Hepatocyte (in vitro differentiated cells): ENCODE measurements at regions not wholly inside any gene's neighbourhood (a gene's known extent, or its start where the extent isn't known, plus 50 kb on each side); places are given as distances from the start of the nearest gene placed in this dataset.

Experiments
- DNase-seq: peaks from one replicate; pipeline ENCODE4 v3.0.0-alpha.2; 2016; ENCODE audit warnings: low spot score
- H2AFZ ChIP-seq: fragments of 200-600 bp; sonication (generic); 2 replicates; pipeline ENCODE4 v1.6.0; 2016; ENCODE audit warnings: antibody characterized with exemption, mild to moderate bottlenecking
- H3K27ac ChIP-seq: fragments of 200-600 bp; sonication (generic); 2 replicates; pipeline ENCODE4 v1.5.1; 2016; ENCODE audit warnings: mild to moderate bottlenecking
- H3K27me3 ChIP-seq: fragments of 200-600 bp; sonication (generic); 2 replicates; pipeline ENCODE4 v1.6.1; 2016
- H3K36me3 ChIP-seq: fragments of 200-600 bp; sonication (generic); replicated peaks from 2 replicates; pipeline ENCODE4 v1.5.1; 2016; ENCODE audit warnings: low read depth; ENCODE audit not compliant: insufficient read depth
- H3K4me1 ChIP-seq: fragments of 200-600 bp; sonication (generic); 2 replicates; pipeline ENCODE4 v1.5.1; 2016; ENCODE audit warnings: mild to moderate bottlenecking, moderate library complexity; ENCODE audit not compliant: insufficient read depth
- H3K4me2 ChIP-seq: fragments of 200-600 bp; sonication (generic); 2 replicates; pipeline ENCODE4 v1.6.0; 2016
- H3K4me3 ChIP-seq: fragments of 200-600 bp; sonication (generic); 2 replicates; pipeline ENCODE4 v1.5.1; 2016; ENCODE audit warnings: mild to moderate bottlenecking
- H3K79me2 ChIP-seq: fragments of 200-600 bp; sonication (generic); 2 replicates; pipeline ENCODE4 v1.6.0; 2017; ENCODE audit warnings: mild to moderate bottlenecking
- H3K9me2 ChIP-seq: fragments of 200-600 bp; sonication (generic); replicated peaks from 2 replicates; pipeline ENCODE4 v1.6.0; 2017; ENCODE audit warnings: mild to moderate bottlenecking; ENCODE audit not compliant: insufficient read depth
- H3K9me3 ChIP-seq: fragments of 200-600 bp; sonication (generic); 2 replicates; pipeline ENCODE4 v1.5.1; 2016; ENCODE audit warnings: low read depth, mild to moderate bottlenecking
- H4K20me1 ChIP-seq: fragments of 200-600 bp; sonication (generic); 2 replicates; pipeline ENCODE4 v1.6.0; 2016; ENCODE audit warnings: mild to moderate bottlenecking; ENCODE audit not compliant: insufficient read depth, poor library complexity, severe bottlenecking
- EZH2 ChIP-seq: fragments of 200-600 bp; sonication (generic); IDR thresholded peaks from 2 replicates; pipeline ENCODE4 v1.6.1; 2016; ENCODE audit warnings: antibody characterized with exemption, mild to moderate bottlenecking, borderline replicate concordance
- EZH2phosphoT487 ChIP-seq: fragments of 200-600 bp; sonication (generic); IDR thresholded peaks from one replicate; pipeline ENCODE4 v1.6.1; 2018; ENCODE audit warnings: antibody characterized with exemption, mild to moderate bottlenecking, low read depth, moderate library complexity; ENCODE audit not compliant: unreplicated experiment, severe bottlenecking
- WGBS: methylation state at CpG from one replicate; pipeline ENCODE4 v1.1.6; 2016; ENCODE audit warnings: low lambda C conversion rate; ENCODE audit errors: missing lambda C conversion rate; 5-methylcytosine and 5-hydroxymethylcytosine counted together
- TF ChIP-seq, protein P1 (sequence below): fragments of 200-600 bp; sonication (generic); IDR thresholded peaks from 2 replicates; pipeline ENCODE4 v1.5.1; 2016; ENCODE audit warnings: antibody characterized with exemption, mild to moderate bottlenecking; ENCODE audit not compliant: poor library complexity

DNA sequence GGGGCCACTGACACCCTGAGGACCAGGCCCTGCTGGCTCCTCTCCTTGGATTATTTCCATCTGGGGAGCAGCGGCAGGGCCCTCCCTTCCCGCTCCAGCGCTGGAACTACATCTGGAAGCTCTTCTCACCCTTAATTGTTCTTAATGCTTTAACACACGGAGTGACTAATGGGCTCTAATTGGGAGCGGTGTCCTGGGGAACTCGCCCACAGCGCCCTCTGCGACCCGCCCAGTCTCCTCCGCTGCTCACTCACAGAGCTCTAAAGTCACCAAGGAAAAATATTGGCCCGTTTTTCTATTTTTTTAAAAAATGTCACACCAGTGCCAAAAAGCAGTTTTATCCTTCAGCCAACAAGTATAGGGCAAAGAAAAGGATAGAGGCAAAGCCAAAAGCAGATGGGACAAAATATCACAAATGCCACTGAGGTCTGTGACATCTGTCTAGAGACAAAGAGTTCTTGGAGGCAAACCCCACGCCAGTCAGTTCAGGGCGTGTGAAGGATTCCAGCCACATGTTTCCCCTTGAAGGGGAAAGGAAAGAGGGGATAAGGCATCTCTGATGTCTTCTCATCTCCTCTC, 134.7 kb downstream of the RBFOX3 start:
- 54% methylated on average over 13 of the region's 13 CpGs for WGBS
- no peaks in the 10 kb centered on the region for H3K9me3 ChIP-seq
- H3K9me2 ChIP-seq = no peaks in the 10 kb centered on the region
- no peak overlapping the region for H3K27ac ChIP-seq
- no peak overlapping the region for H3K4me3 ChIP-seq
- H3K79me2 ChIP-seq = no peaks in the 10 kb centered on the region
- no peak for DNase-seq
- no peaks in the 10 kb centered on the region for H3K36me3 ChIP-seq
- TF ChIP-seq EZH2phosphoT487 (no peak), EZH2 (no peak)
- TF ChIP-seq, protein P1, sequence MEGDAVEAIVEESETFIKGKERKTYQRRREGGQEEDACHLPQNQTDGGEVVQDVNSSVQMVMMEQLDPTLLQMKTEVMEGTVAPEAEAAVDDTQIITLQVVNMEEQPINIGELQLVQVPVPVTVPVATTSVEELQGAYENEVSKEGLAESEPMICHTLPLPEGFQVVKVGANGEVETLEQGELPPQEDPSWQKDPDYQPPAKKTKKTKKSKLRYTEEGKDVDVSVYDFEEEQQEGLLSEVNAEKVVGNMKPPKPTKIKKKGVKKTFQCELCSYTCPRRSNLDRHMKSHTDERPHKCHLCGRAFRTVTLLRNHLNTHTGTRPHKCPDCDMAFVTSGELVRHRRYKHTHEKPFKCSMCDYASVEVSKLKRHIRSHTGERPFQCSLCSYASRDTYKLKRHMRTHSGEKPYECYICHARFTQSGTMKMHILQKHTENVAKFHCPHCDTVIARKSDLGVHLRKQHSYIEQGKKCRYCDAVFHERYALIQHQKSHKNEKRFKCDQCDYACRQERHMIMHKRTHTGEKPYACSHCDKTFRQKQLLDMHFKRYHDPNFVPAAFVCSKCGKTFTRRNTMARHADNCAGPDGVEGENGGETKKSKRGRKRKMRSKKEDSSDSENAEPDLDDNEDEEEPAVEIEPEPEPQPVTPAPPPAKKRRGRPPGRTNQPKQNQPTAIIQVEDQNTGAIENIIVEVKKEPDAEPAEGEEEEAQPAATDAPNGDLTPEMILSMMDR = no peak
- H3K4me2 ChIP-seq = no peak overlapping the region
- H4K20me1 ChIP-seq = no peaks in the 10 kb centered on the region
- H3K4me1 ChIP-seq = no peaks in the 10 kb centered on the region
- H2AFZ ChIP-seq = no peak overlapping the region
- H3K27me3 ChIP-seq = no peaks in the 10 kb centered on the region

DNA sequence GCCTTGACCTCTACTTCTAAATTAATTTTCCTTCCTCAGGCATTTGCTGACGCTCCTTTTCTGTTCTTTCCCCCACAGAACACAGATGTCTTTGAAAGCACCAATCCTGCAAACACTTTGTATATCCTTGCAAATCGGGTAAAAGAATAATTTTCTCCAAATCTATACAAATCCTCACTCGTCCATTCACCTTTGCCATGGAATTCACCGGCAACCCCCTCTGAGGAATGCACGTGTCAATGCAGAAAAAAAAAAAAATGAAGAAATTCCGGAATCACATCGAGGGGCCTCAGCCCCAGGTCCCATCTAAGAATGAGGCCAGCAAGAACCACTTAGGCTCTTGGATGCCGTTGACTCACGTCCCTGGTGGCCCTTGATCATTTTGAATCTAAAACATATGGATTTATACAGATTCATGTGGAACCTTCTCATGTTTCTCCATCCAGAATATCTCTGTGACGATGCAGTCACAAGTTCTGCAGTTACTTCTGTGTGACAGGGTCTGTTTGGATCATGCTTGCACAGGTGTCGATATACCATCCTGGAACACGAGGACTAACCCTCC, 136.9 kb downstream of the RBFOX3 start:
- H3K27ac ChIP-seq = peak overlapping the region; percentile 44
- H3K79me2 ChIP-seq = no peaks in the 10 kb centered on the region
- H3K9me3 ChIP-seq = no peaks in the 10 kb centered on the region
- H3K9me2 ChIP-seq = no peaks in the 10 kb centered on the region
- no peak for DNase-seq
- H3K4me1 ChIP-seq = no peaks in the 10 kb centered on the region
- no peak overlapping the region for H3K4me3 ChIP-seq
- no peak overlapping the region for H2AFZ ChIP-seq
- H3K4me2 ChIP-seq = no peak overlapping the region
- 82% methylated on average over 12 of the region's 12 CpGs for WGBS
- H4K20me1 ChIP-seq = no peaks in the 10 kb centered on the region
- H3K36me3 ChIP-seq = no peaks in the 10 kb centered on the region
- peaks cover 6% of the 10 kb centered on the region for H3K27me3 ChIP-seq
- TF ChIP-seq, protein P1 = no peak
- no peak for TF ChIP-seq EZH2phosphoT487

DNA sequence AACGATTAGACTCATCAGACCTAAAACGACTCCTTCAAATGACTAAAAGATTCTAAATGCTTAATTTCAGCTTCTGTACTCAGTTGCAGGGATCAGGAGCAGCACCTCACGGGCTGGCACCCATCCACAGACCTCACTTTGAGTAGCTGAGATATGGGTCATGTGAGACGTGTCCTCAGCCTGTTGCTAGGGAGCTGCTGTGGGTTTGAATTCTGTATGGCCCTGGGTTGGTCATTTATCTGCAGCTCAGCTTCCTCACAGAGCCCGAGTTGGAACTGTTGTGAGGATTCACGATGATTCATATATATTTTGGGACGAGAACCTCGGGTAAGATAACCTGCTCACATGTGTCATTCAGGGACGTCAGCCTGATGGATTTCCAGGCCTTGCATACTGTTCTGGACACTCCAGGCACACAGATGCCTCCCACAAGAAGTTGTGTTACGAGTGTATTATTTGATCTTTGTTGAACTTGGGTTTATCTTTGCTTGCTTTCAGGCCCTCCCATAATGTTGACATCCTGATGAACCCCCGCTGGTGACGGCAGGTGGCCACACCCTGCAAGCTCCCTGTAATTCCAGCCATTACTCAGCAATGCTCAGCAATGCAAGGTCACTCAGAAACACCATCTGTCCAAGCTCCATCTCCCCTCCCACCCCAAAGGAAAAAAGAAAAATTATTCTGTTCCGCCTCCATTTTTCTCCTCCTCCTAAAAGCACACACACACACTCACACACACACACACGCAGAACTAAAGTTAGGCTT, 137.6 kb downstream of the RBFOX3 start:
- Histone ChIP-seq H3K9me3 (no peaks in the 10 kb centered on the region), H4K20me1 (no peaks in the 10 kb centered on the region), H3K9me2 (no peaks in the 10 kb centered on the region), H2AFZ (no peak overlapping the region), H3K27ac (peak overlapping the region; percentile 68), H3K27me3 (peaks cover 6% of the 10 kb centered on the region), H3K4me2 (no peak overlapping the region), H3K4me1 (no peaks in the 10 kb centered on the region), H3K36me3 (no peaks in the 10 kb centered on the region), H3K4me3 (no peak overlapping the region), H3K79me2 (no peaks in the 10 kb centered on the region)
- TF ChIP-seq, protein P1 = no peak
- TF ChIP-seq EZH2phosphoT487 (no peak), EZH2 (no peak)
- 61% methylated on average over 14 of the region's 14 CpGs for WGBS
- peak; percentile 69 for DNase-seq
